ENCODE measurements at regions not wholly inside any gene's neighbourhood (a gene's known extent, or its start where the extent isn't known, plus 50 kb on each side); places are given as distances from the start of the nearest gene placed in this dataset.

DNA sequence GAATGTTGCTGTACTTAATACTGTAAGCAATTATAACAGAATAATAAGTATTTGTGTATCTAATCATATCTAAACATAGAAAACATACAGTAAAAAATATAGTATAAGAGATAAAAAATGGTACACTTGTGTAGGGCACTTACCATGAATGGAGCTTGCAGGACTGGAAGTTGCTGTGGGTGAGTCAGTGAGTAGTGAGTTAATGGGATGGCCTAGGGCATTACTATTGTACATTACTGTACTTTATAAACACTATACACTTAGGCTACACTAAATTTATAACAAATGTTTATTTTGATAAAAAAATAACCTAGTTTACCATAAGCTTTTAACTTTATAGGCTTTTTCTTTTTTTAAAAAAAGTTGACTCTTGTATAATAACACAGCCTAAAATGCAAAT lies 1071.2 kb upstream of the SEL1L start:
- no peak for DNase-seq (ENCODE audit: low spot score)
- TF ChIP-seq, protein P1, sequence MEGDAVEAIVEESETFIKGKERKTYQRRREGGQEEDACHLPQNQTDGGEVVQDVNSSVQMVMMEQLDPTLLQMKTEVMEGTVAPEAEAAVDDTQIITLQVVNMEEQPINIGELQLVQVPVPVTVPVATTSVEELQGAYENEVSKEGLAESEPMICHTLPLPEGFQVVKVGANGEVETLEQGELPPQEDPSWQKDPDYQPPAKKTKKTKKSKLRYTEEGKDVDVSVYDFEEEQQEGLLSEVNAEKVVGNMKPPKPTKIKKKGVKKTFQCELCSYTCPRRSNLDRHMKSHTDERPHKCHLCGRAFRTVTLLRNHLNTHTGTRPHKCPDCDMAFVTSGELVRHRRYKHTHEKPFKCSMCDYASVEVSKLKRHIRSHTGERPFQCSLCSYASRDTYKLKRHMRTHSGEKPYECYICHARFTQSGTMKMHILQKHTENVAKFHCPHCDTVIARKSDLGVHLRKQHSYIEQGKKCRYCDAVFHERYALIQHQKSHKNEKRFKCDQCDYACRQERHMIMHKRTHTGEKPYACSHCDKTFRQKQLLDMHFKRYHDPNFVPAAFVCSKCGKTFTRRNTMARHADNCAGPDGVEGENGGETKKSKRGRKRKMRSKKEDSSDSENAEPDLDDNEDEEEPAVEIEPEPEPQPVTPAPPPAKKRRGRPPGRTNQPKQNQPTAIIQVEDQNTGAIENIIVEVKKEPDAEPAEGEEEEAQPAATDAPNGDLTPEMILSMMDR (IDR thresholded peaks at IDR 0.05; ENCODE audit: borderline replicate concordance, control extremely low read depth, extremely low read depth, insufficient read depth, missing control alignments), result no peak
- in situ Hi-C loops (cut with MboI; ENCODE audit: low sequenced_read_pairs, unreplicated experiment), result no loop called here

DNA sequence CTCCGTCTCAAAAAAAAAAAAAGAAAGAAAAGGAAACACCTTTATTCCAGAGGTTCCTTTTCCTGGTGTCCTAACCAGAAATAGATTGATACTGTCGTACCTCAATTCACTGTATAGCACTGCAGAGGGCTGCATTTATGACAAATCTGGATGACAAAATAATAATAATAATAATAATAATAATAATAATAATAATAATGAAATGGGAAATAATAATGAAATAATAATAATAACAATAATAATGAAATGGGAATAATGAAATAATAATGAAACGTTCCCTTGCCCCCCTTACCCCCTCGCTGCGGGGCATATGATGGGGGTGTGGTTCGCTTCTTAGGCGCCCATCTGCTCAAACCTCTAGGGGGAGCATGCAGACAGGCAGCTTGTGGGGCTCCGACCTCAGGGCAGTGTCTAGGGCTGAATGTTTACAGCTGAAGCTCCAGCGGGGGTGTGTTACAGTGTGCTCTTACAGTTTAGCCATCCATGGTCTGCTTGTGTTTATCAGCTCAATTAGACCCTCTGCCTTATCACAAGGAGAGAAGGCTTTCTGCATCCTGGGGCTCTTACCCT lies 1088.3 kb upstream of the SEL1L start:
- TF ChIP-seq, protein P1 (IDR thresholded peaks at IDR 0.05; ENCODE audit: borderline replicate concordance, control extremely low read depth, extremely low read depth, insufficient read depth, missing control alignments), result no peak
- in situ Hi-C loops (cut with MboI; ENCODE audit: low sequenced_read_pairs, unreplicated experiment), result no loop called here
- no peak for DNase-seq (ENCODE audit: low spot score)

DNA sequence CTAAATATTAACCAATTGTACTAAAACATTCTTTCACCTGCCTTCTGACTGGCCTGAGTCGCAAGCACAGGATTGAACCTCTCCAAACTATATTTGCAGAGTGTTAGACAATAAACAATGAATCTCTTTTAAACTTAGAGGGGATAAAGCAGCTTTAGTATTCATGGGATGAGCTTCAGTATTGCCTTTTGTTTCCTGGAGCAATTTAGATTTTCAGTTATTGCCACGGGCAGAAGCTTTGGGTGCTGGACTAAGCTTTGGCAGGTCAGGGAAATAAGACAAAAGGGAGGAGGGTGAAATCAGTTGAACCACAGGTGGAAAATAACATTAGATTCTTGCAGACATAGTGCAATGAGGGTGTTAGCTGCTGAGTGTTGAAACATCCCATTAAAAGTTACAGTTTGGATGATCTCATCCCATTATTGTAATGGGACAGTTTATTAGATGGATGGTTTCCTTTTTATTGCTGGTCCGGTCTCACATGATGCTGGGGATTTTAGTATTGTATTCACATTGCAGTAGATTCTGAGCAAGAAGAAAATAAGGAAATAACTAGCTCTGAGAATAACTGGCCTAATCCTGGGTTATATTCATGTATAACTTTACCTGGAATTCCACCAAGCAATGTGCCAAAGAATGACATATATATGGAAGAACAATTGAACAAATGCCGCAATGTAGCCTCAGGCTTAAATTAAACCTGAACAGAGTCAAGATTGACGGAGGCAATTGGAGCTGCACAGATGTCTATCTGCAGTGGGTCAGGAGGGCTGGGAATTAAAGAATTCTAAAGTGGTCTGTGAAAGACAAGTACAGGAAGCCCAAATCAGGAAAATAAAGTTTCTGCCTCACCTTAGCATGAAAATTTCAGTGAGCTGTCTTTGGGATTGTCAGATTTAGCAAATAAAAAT lies 1092.8 kb upstream of the SEL1L start:
- in situ Hi-C loops (cut with MboI; ENCODE audit: low sequenced_read_pairs, unreplicated experiment), result no loop called here
- TF ChIP-seq, protein P1 (IDR thresholded peaks at IDR 0.05; ENCODE audit: borderline replicate concordance, control extremely low read depth, extremely low read depth, insufficient read depth, missing control alignments), result no peak
- no peak for DNase-seq (ENCODE audit: low spot score)

DNA sequence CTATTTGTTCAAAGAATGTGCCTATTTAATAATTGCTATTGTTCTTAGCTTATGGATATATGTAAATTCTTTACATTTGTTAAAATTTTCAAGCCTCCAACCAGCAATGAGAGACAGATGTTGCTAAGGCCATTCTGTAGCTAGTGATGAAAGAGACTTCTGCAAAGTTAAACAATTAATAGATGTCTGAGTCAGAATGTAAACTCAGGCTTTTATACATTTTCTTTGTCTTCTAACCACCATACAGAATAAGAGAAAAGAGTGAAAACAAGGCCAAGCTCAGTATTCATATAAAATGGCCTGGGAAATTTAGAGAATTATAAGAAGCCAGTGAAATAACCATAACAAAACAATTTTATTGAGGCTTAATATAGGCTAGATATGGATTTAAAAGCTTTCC lies 1102.3 kb upstream of the SEL1L start:
- in situ Hi-C loops (cut with MboI; ENCODE audit: low sequenced_read_pairs, unreplicated experiment), result no loop called here
- no peak for DNase-seq (ENCODE audit: low spot score)
- TF ChIP-seq, protein P1 (IDR thresholded peaks at IDR 0.05; ENCODE audit: borderline replicate concordance, control extremely low read depth, extremely low read depth, insufficient read depth, missing control alignments), result no peak

DNA sequence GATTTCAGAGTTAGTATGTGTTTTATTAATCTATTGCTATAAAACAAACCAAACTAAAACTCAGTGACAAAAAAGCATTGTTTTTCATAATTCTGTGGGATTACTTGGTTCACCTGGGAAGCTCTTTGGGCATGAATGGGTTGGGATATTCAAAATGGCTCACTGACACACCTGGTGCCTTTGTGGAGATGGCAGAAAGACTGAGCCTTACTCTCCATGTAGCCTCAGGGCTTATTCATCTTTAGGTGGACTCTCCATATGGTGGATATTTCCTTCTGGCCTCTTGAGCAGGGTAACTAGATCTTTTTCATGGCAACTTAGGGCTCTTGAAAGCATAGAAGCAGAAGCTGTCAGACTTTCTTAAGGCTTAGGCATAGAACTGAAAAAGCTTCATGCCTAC lies 1102.8 kb upstream of the SEL1L start:
- DNase-seq (ENCODE audit: low spot score), result no peak
- in situ Hi-C loops (cut with MboI; ENCODE audit: low sequenced_read_pairs, unreplicated experiment), result no loop called here
- TF ChIP-seq, protein P1 (IDR thresholded peaks at IDR 0.05; ENCODE audit: borderline replicate concordance, control extremely low read depth, extremely low read depth, insufficient read depth, missing control alignments), result no peak

DNA sequence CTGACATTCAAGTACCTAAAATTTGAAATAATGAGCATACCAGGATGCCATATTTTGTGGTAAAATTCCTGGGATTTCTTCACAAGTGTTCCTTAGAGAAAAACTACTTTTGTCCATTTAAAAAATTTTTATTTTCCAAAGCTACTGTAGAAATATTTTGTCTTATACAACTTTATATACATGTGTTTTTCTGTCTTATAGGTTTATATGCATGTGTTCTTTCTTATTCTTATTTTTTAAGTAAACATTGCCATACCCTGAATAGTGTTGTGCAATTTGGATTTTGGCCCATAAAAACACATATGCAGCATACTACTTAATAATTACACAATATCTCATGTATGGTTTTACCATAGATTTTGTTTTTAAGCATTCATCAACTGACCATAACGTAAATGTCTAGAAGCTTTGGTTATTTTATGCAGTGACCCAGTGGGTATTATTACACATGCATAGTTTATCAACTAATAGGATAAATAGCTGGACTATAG lies 1107.4 kb upstream of the SEL1L start:
- TF ChIP-seq, protein P1 (IDR thresholded peaks at IDR 0.05; ENCODE audit: borderline replicate concordance, control extremely low read depth, extremely low read depth, insufficient read depth, missing control alignments), result no peak
- DNase-seq (ENCODE audit: low spot score), result no peak
- in situ Hi-C loops (cut with MboI; ENCODE audit: low sequenced_read_pairs, unreplicated experiment), result no loop called here

Data from GM13976 (cell line).